Tibial nerve (tissue), 4 donors: ENCODE measurements at regions not wholly inside any gene's neighbourhood (a gene's known extent, or its start where the extent isn't known, plus 50 kb on each side); places are given as distances from the start of the nearest gene placed in this dataset.

ENCODE experiments used
- DNase-seq, 2 donors: peaks; one replicate each; pipeline ENCODE4 v3.0.0-alpha.2; 2019; ENCODE audit warnings: low spot score in 2 of 2
- H3K27ac ChIP-seq, 4 donors: fragments of 200-600 bp; sonication (generic) in 3 of 4; one replicate each; pipeline ENCODE4 v1.5.1; 2017 to 2019; ENCODE audit warnings: mild to moderate bottlenecking in 1 of 4
- H3K27me3 ChIP-seq, 2 donors: fragments of 200-600 bp; sonication (generic) in 1 of 2; one replicate each; pipeline versions ENCODE4 v1.5.1 to v1.6.0; 2017 to 2019
- H3K36me3 ChIP-seq, 3 donors: fragments of 200-600 bp; sonication (generic); one replicate each; pipeline ENCODE4 v1.5.1; 2018 to 2019
- H3K4me1 ChIP-seq, 4 donors: fragments of 200-600 bp; sonication (generic) in 3 of 4; one replicate each; pipeline ENCODE4 v1.5.1; 2017 to 2019
- H3K4me3 ChIP-seq, 4 donors: fragments of 200-600 bp; sonication (generic) in 3 of 4; one replicate each; pipeline ENCODE4 v1.5.1; 2017 to 2019; ENCODE audit warnings: mild to moderate bottlenecking in 1 of 4, moderate library complexity in 1 of 4
- H3K9me3 ChIP-seq, 4 donors: fragments of 200-600 bp; sonication (generic) in 3 of 4; one replicate each; pipeline ENCODE4 v1.5.1; 2017 to 2019
- EP300 ChIP-seq, 2 donors: sonication (generic); formaldehyde crosslinking; IDR thresholded peaks; one replicate each; pipeline ENCODE4 v1.6.1; 2017; ENCODE audit warnings: antibody characterized with exemption in 2 of 2, mild to moderate bottlenecking in 1 of 2
- POLR2A ChIP-seq, 2 donors: fragments of 450-650 bp; IDR thresholded peaks; one replicate each; pipeline ENCODE4 v1.6.1; 2017; ENCODE audit warnings: antibody characterized with exemption in 2 of 2, mild to moderate bottlenecking in 2 of 2, moderate library complexity in 2 of 2
- whole genome bisulfite sequencing, 2 donors: methylation state at CpG; one replicate each; pipeline ENCODE4 v1.1.5; 2018; 5-methylcytosine and 5-hydroxymethylcytosine counted together
- TF ChIP-seq, protein P1 (sequence below), 5 experiments: fragments of 200-600 bp in 3 of 5; fragments of 450-650 bp in 2 of 5; sonication (generic) in 3 of 5; IDR thresholded peaks; one replicate each; pipeline ENCODE4 v1.5.1; 2016 to 2019; ENCODE audit warnings: antibody characterized with exemption in 5 of 5, mild to moderate bottlenecking in 3 of 5, moderate library complexity in 2 of 5

DNA sequence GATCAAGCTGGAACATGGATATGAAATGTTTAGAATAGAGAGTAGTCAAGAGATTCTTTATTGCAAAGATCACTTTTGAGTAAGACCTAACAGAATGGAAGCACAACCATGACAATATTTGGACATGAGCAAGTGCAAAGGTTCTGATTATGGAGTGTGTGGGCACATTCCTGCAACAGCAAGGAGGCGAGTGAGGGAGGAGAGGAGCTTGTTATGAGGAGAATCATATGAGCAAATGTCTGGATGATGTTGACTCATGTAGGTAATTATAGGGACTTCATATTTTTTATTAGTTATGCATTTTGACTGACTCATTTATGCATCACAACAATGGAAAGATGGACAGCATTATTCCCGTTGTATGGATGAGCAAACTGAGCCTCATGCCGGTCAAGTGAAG, 100.8 kb upstream of the SLC35B3 start:
- Histone ChIP-seq H3K27me3 (no peaks in the 10 kb centered on the region), H3K4me3 (no peak overlapping the region), H3K9me3 (peaks cover 0 to 51% (median 6%) of the 10 kb centered on the region in 4 donors), H3K36me3 (no peaks in the 10 kb centered on the region), H3K27ac (no peak overlapping the region), H3K4me1 (no peaks in the 10 kb centered on the region)
- no peak for DNase-seq
- WGBS, 2 donors: 75 to 85% methylated on average over 3 of the region's 3 CpGs
- no peak for TF ChIP-seq EP300 (IDR thresholded peaks at IDR 0.05)
- no peak for TF ChIP-seq POLR2A (IDR thresholded peaks at IDR 0.05)
- TF ChIP-seq, protein P1, sequence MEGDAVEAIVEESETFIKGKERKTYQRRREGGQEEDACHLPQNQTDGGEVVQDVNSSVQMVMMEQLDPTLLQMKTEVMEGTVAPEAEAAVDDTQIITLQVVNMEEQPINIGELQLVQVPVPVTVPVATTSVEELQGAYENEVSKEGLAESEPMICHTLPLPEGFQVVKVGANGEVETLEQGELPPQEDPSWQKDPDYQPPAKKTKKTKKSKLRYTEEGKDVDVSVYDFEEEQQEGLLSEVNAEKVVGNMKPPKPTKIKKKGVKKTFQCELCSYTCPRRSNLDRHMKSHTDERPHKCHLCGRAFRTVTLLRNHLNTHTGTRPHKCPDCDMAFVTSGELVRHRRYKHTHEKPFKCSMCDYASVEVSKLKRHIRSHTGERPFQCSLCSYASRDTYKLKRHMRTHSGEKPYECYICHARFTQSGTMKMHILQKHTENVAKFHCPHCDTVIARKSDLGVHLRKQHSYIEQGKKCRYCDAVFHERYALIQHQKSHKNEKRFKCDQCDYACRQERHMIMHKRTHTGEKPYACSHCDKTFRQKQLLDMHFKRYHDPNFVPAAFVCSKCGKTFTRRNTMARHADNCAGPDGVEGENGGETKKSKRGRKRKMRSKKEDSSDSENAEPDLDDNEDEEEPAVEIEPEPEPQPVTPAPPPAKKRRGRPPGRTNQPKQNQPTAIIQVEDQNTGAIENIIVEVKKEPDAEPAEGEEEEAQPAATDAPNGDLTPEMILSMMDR (IDR thresholded peaks at IDR 0.05): no peak

DNA sequence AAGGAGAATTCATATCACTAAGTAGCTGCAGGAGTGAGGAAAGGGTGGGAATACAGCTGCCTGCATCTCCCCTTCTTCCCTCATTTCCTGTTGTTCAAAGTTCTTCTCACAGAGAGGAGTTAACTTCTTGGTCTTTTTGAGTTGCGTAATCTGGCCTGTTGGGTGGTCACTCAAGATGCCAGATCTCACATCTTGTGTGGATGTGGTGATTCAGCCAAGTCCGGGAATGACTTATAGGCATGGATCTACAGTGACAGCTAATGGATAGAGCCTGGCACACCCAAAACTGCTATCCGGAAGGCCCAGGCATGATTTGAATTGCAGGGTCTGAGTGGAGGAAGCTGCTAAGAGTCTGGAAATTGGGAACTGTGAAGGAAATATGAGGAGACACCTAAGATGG, 100.2 kb upstream of the SLC35B3 start:
- no peak for DNase-seq
- no peaks in the 10 kb centered on the region for H3K36me3 ChIP-seq
- 77 to 92% methylated on average over 3 of the region's 3 CpGs for WGBS, 2 donors
- no peak overlapping the region for H3K4me3 ChIP-seq
- H3K4me1 ChIP-seq: no peaks in the 10 kb centered on the region
- peaks cover 0 to 45% (median 3%) of the 10 kb centered on the region in 4 donors for H3K9me3 ChIP-seq
- H3K27me3 ChIP-seq: no peaks in the 10 kb centered on the region
- no peak overlapping the region for H3K27ac ChIP-seq
- no peak for TF ChIP-seq EP300 (IDR thresholded peaks at IDR 0.05)
- no peak for TF ChIP-seq POLR2A (IDR thresholded peaks at IDR 0.05)
- TF ChIP-seq, protein P1 (IDR thresholded peaks at IDR 0.05): no peak

DNA sequence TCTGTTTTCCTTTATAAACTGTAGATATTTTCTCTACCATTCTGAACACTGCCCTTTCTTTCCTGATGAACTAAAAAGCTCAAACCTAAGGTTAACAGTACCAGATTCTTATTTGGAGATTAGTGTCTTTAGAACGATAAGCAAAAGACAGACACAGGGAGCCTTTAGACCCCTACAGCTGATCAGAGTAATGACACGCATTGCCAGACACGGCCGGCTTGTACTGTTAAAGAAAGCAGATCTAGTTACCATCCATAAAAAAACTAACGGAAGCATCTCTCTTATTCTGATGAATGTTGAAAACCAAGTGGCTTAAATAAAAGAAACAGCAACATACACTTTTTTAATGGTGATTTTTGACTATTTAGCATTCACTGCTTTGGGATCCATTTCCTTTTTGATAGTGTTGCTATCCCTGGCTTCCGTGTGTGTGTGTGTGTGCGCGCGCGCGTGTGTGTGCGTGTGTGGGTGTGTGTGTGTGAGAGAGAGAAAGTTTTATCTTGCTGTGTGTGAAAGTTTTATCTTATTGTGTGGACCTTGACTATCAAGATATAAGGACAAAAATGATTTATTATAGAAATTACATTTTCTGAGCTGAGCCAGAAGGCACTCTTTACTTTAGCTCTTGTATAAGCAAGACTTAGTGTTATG, 95.6 kb upstream of the SLC35B3 start:
- TF ChIP-seq EP300 (IDR thresholded peaks at IDR 0.05): no peak
- TF ChIP-seq, protein P1 (IDR thresholded peaks at IDR 0.05): no peak
- TF ChIP-seq POLR2A (IDR thresholded peaks at IDR 0.05): no peak
- WGBS, 2 donors: 66 to 70% methylated on average over 12 of the region's 12 CpGs
- H3K36me3 ChIP-seq: no peaks in the 10 kb centered on the region
- no peaks in the 10 kb centered on the region for H3K27me3 ChIP-seq
- H3K4me3 ChIP-seq: no peak overlapping the region
- H3K4me1 ChIP-seq: no peaks in the 10 kb centered on the region
- H3K27ac ChIP-seq: no peak overlapping the region
- no peak for DNase-seq
- peaks cover 0 to 21% (median 0%) of the 10 kb centered on the region in 4 donors for H3K9me3 ChIP-seq

DNA sequence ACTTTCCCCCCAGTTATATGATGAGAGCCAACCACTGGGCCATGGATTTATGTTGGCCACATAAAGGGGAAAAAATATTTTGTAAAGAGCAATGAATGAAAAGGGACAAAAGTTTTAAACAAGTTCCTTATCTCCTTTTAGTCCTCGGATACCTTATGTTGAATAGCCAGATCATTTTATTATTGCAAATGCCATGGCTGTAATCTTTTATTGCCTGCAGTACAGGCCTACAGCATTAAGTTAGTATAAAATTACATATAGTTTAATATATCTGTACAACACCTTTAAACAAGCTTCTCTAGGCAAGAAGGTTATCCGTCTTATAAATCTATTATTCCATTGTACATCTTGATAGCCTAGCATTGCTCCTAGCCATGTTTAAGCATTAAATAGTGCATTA, 93.9 kb upstream of the SLC35B3 start:
- Histone ChIP-seq H3K4me3 (no peak overlapping the region), H3K9me3 (peaks cover 0 to 15% (median 0%) of the 10 kb centered on the region in 4 donors), H3K4me1 (no peaks in the 10 kb centered on the region), H3K36me3 (no peaks in the 10 kb centered on the region), H3K27ac (no peak overlapping the region), H3K27me3 (no peaks in the 10 kb centered on the region)
- TF ChIP-seq, protein P1 (IDR thresholded peaks at IDR 0.05): no peak
- TF ChIP-seq EP300 (IDR thresholded peaks at IDR 0.05) (no peak), POLR2A (IDR thresholded peaks at IDR 0.05) (no peak)
- no peak for DNase-seq
- 85 to 91% methylated on average over 2 of the region's 2 CpGs for WGBS, 2 donors

DNA sequence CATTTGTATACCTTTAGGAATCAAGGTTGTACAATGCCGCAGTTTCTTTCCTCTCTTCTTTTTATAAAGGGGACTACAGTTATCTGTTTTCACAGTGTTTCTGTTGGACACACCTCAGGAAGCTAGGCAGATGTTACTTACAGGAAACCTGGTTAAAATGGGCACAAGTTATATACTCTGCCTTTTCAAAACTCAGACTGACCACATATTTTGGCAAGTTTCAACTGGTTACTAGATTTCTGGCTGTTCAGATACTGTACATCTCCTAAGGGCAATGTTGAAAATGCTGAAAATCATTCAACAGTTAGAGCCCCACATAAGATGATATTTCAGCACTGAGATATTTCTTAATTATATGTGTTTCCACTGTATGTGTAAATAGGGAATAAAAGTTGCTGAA, 92.5 kb upstream of the SLC35B3 start:
- Histone ChIP-seq H3K27ac (no peak overlapping the region), H3K4me3 (no peak overlapping the region), H3K4me1 (no peaks in the 10 kb centered on the region), H3K36me3 (no peaks in the 10 kb centered on the region), H3K9me3 (peaks cover 0 to 10% (median 0%) of the 10 kb centered on the region in 4 donors), H3K27me3 (no peaks in the 10 kb centered on the region)
- TF ChIP-seq, protein P1 (IDR thresholded peaks at IDR 0.05): no peak
- TF ChIP-seq POLR2A (IDR thresholded peaks at IDR 0.05) (no peak), EP300 (IDR thresholded peaks at IDR 0.05) (no peak)
- 93 to 100% methylated on average over 1 of the region's 1 CpG for WGBS, 2 donors
- no peak for DNase-seq
